GM12891 (cell line): ENCODE measurements at regions not wholly inside any gene's neighbourhood (a gene's known extent, or its start where the extent isn't known, plus 50 kb on each side); places are given as distances from the start of the nearest gene placed in this dataset.

Source experiments
- DNase-seq: peaks from one replicate; pipeline ENCODE4 v3.0.0; 2011; ENCODE audit warnings: low spot score; ENCODE audit not compliant: insufficient read length
- FAIRE-seq: peaks from 2 replicates; lab custom pipeline; 2011; peaks lifted over from hg19 to GRCh38; lab: Jason Lieb, UNC
- PAX5 ChIP-seq: IDR thresholded peaks from 2 replicates; pipeline ENCODE4 v1.6.1; 2011; ENCODE audit warnings: low read length, moderate library complexity, mild to moderate bottlenecking; ENCODE audit not compliant: insufficient read depth, severe bottlenecking
- POLR2A ChIP-seq: IDR thresholded peaks from 2 replicates; pipeline ENCODE4 v1.6.1; 2011; ENCODE audit warnings: low read depth, low read length, control low read depth
- POLR2AphosphoS5 ChIP-seq: IDR thresholded peaks from 2 replicates; pipeline ENCODE4 v1.6.1; 2011; ENCODE audit warnings: low read depth, low read length, control low read depth
- POU2F2 ChIP-seq: IDR thresholded peaks from 2 replicates; pipeline ENCODE4 v1.6.1; 2011; ENCODE audit warnings: low read depth, mild to moderate bottlenecking, control low read depth, low read length, moderate library complexity
- SPI1 ChIP-seq: IDR thresholded peaks from 2 replicates; pipeline ENCODE4 v1.6.1; 2011; ENCODE audit warnings: low read depth, low read length, control low read depth
- TAF1 ChIP-seq: IDR thresholded peaks from 2 replicates; pipeline ENCODE4 v1.6.1; 2011; ENCODE audit warnings: low read depth, low read length, control low read depth

- DNase-seq (no peak), FAIRE-seq (no peak)
- no peak for TF ChIP-seq POLR2A
- TF ChIP-seq SPI1: no peak
- TF ChIP-seq POU2F2: no peak
- TF ChIP-seq TAF1: no peak
- TF ChIP-seq PAX5: no peak
- no peak for TF ChIP-seq POLR2AphosphoS5
Observed at GRCh38 chr20:63107449-63108200, 100.9 kb upstream of the BHLHE23 start.

- DNase-seq (no peak), FAIRE-seq (no peak)
- TF ChIP-seq POU2F2 (no peak), POLR2A (no peak), POLR2AphosphoS5 (no peak), TAF1 (no peak), SPI1 (no peak), PAX5 (no peak)
Observed at GRCh38 chr20:63106765-63107448, 100.1 kb upstream of the BHLHE23 start.

- FAIRE-seq: no peak
- TF ChIP-seq SPI1 (no peak), PAX5 (no peak), TAF1 (no peak), POU2F2 (no peak), POLR2A (no peak), POLR2AphosphoS5 (no peak)
- DNase-seq: no peak
Observed at GRCh38 chr20:63106108-63106764, 99.5 kb upstream of the BHLHE23 start.

- no peak for DNase-seq
- no peak for FAIRE-seq
- no peak for TF ChIP-seq PAX5
- no peak for TF ChIP-seq TAF1
- no peak for TF ChIP-seq SPI1
- TF ChIP-seq POLR2A: no peak
- no peak for TF ChIP-seq POU2F2
- TF ChIP-seq POLR2AphosphoS5: no peak
Observed at GRCh38 chr20:63105211-63106107, 98.7 kb upstream of the BHLHE23 start.

- FAIRE-seq: no peak
- no peak for DNase-seq
- no peak for TF ChIP-seq SPI1
- no peak for TF ChIP-seq TAF1
Observed at GRCh38 chr20:63104312-63105181, 97.8 kb upstream of the BHLHE23 start.

GRCh38 chr20:63103402-63104311, 96.9 kb upstream of the BHLHE23 start:
- DNase-seq: no peak
- TF ChIP-seq POLR2A (no peak), POU2F2 (no peak), POLR2AphosphoS5 (no peak), SPI1 (no peak), PAX5 (no peak), TAF1 (no peak)
- FAIRE-seq: no peak

- FAIRE-seq: peak; percentile 75
- DNase-seq: peak; percentile 66
- TF ChIP-seq TAF1 (no peak), POLR2A (no peak), PAX5 (no peak), POU2F2 (no peak), POLR2AphosphoS5 (no peak), SPI1 (no peak)
Observed at GRCh38 chr20:63102721-63103375, 96.1 kb upstream of the BHLHE23 start.
